Ovary (tissue), 7 donors: ENCODE measurements at regions not wholly inside any gene's neighbourhood (a gene's known extent, or its start where the extent isn't known, plus 50 kb on each side); places are given as distances from the start of the nearest gene placed in this dataset.

Experiments
- DNase-seq, 5 donors: peaks; one replicate each; pipeline ENCODE4 v3.0.0-alpha.2; 2019 to 2020
- H3K27ac ChIP-seq, 2 donors: fragments of 200-600 bp; one replicate each; pipeline versions ENCODE4 v1.5.1 to v1.8.0; 2019 to 2022
- H3K27me3 ChIP-seq: fragments of 200-600 bp; one replicate; pipeline ENCODE4 v1.8.0; 2022
- H3K36me3 ChIP-seq: fragments of 200-600 bp; sonication (generic); one replicate; pipeline ENCODE4 v1.5.1; 2019
- H3K4me1 ChIP-seq: one replicate; pipeline ENCODE4 v1.8.1; 2013; ENCODE audit warnings: mild to moderate bottlenecking, moderate library complexity; ENCODE audit not compliant: insufficient read depth
- H3K4me3 ChIP-seq: fragments of 200-600 bp; sonication (generic); one replicate; pipeline ENCODE4 v1.5.1; 2017
- H3K9me3 ChIP-seq, 2 donors: fragments of 200-600 bp in 1 of 2; sonication (generic) in 1 of 2; one replicate each; pipeline versions ENCODE4 v1.5.1 to v1.8.1; 2013 to 2019; ENCODE audit warnings: mild to moderate bottlenecking in 1 of 2, moderate library complexity in 1 of 2
- CTCF ChIP-seq, 3 donors: fragments of 450-650 bp in 2 of 3; fragments of 200-600 bp in 1 of 3; IDR thresholded peaks; one replicate each; pipeline versions ENCODE4 v1.5.1 to v1.8.0; 2016 to 2022; ENCODE audit warnings: antibody characterized with exemption in 3 of 3, mild to moderate bottlenecking in 1 of 3
- EP300 ChIP-seq: sonication (generic); formaldehyde crosslinking; IDR thresholded peaks from one replicate; pipeline ENCODE4 v1.6.1; 2017; ENCODE audit warnings: antibody characterized with exemption
- POLR2A ChIP-seq: fragments of 450-650 bp; IDR thresholded peaks from one replicate; pipeline ENCODE4 v1.6.1; 2017; ENCODE audit warnings: antibody characterized with exemption, mild to moderate bottlenecking, moderate library complexity
- WGBS, 3 donors: extraction: QIAGEN DNeasy Blood & Tissue Kit in 1 of 3; methylation state at CpG; one replicate each; pipeline versions ENCODE4 v1.1.5 to v1.1.7; 2013 to 2017; 5-methylcytosine and 5-hydroxymethylcytosine counted together
- intact Hi-C, 4 donors: fragments of 100-400 bp; cut with DNase I; formaldehyde crosslinking; loops; one replicate each; pipeline versions ENCODE4 v1.11.0 to v1.15.1; 2022 to 2023
- donor health status: DM: no; HTN: no; CAD: no; lungs with moderate emphysema.
- donor health status: DM: no; HTN: no; CAD: no.
- donor health status: Bipolar disorder and iron deficiency.
- donor health status: DM: no; HTN: no; CAD: no.
- donor health status: DM: yes; HTN: yes; CAD: no.

- no peaks in the 10 kb centered on the region for H3K36me3 ChIP-seq
- H3K4me1 ChIP-seq = no peaks in the 10 kb centered on the region
- intact Hi-C loops = no loop called here
- H3K9me3 ChIP-seq = no peaks in the 10 kb centered on the region
- TF ChIP-seq EP300 = no peak
- no peak for TF ChIP-seq POLR2A
- TF ChIP-seq CTCF (IDR thresholded peaks at IDR 0.05) = no peak
- H3K27me3 ChIP-seq = no peaks in the 10 kb centered on the region
- 43 to 54% (median 46%) methylated on average over 2 of the region's 2 CpGs for WGBS, 3 donors
- no peak for DNase-seq
- H3K27ac ChIP-seq = no peak overlapping the region
- H3K4me3 ChIP-seq = no peak overlapping the region
These were observed 1168.7 kb upstream of the NUDT12 start for GRCh38 chr5:104731331-104731730.

GRCh38 chr5:104708027-104708426 is 1145.4 kb upstream of the NUDT12 start:
- no peaks in the 10 kb centered on the region for H3K27me3 ChIP-seq
- intact Hi-C loops = no loop called here
- H3K4me1 ChIP-seq = no peaks in the 10 kb centered on the region
- H3K27ac ChIP-seq = no peak overlapping the region
- TF ChIP-seq CTCF (IDR thresholded peaks at IDR 0.05) (no peak), EP300 (no peak), POLR2A (no peak)
- no peak overlapping the region for H3K4me3 ChIP-seq
- H3K9me3 ChIP-seq = no peaks in the 10 kb centered on the region
- no peaks in the 10 kb centered on the region for H3K36me3 ChIP-seq
- no peak for DNase-seq
- 19 to 27% (median 23%) methylated on average over 3 of the region's 3 CpGs for WGBS, 3 donors

- Histone ChIP-seq H3K4me3 (no peak overlapping the region), H3K36me3 (no peaks in the 10 kb centered on the region), H3K9me3 (no peaks in the 10 kb centered on the region), H3K27me3 (no peaks in the 10 kb centered on the region), H3K4me1 (no peaks in the 10 kb centered on the region), H3K27ac (no peak overlapping the region)
- 65 to 78% (median 75%) methylated on average over 3 of the region's 3 CpGs for WGBS, 3 donors
- intact Hi-C loops = no loop called here
- TF ChIP-seq POLR2A (no peak), EP300 (no peak), CTCF (IDR thresholded peaks at IDR 0.05) (no peak)
- DNase-seq = no peak
These were observed 1144.0 kb upstream of the NUDT12 start for GRCh38 chr5:104706600-104706999.

- Histone ChIP-seq H3K9me3 (no peaks in the 10 kb centered on the region), H3K4me3 (no peak overlapping the region), H3K27ac (no peak overlapping the region), H3K27me3 (no peaks in the 10 kb centered on the region), H3K4me1 (no peaks in the 10 kb centered on the region), H3K36me3 (no peaks in the 10 kb centered on the region)
- intact Hi-C loops = no loop called here
- WGBS, 3 donors = 82 to 88% (median 88%) methylated on average over 1 of the region's 1 CpG
- DNase-seq = no peak
- TF ChIP-seq POLR2A (no peak), EP300 (no peak), CTCF (IDR thresholded peaks at IDR 0.05) (no peak)
These were observed 1139.6 kb upstream of the NUDT12 start for GRCh38 chr5:104702212-104702611.

GRCh38 chr5:104699438-104699837 is 1136.8 kb upstream of the NUDT12 start:
- WGBS, 3 donors = 52 to 71% (median 69%) methylated on average over 2 of the region's 2 CpGs

More at GRCh38 chr5:104699438-104699837, 1136.8 kb upstream of the NUDT12 start:
- no peak for DNase-seq
- intact Hi-C loops = no loop called here
- no peaks in the 10 kb centered on the region for H3K9me3 ChIP-seq
- no peaks in the 10 kb centered on the region for H3K27me3 ChIP-seq
- no peak overlapping the region for H3K4me3 ChIP-seq
- no peaks in the 10 kb centered on the region for H3K4me1 ChIP-seq
- no peaks in the 10 kb centered on the region for H3K36me3 ChIP-seq
- TF ChIP-seq EP300 = no peak
- no peak for TF ChIP-seq CTCF (IDR thresholded peaks at IDR 0.05)
- no peak for TF ChIP-seq POLR2A
- no peak overlapping the region for H3K27ac ChIP-seq
